ENCODE measurements at regions not wholly inside any gene's neighbourhood (a gene's known extent, or its start where the extent isn't known, plus 50 kb on each side); places are given as distances from the start of the nearest gene placed in this dataset.

DNA sequence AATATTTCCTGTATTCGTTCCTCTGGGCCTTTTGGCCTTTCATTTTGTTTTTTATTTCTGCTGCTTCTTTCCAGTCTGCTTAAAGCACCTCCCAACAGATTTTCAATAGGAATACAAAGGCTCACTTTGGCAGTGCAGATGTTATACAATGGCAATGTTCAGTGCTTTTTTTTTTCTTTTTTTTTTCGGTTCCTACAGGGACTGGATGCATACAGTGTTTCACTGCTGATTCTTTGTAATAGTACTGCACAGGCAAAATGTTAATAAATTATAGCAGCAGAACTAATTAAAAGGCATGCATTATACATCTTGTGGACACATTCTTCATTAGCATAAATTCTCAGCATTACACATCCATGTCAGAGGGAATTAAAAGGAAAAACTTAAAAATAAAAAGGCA is 356.6 kb upstream of the C9orf72 start:
- Histone ChIP-seq H3K9me3 (no peaks in the 10 kb centered on the region), H3K27ac (no peak overlapping the region), H3K4me1 (no peaks in the 10 kb centered on the region), H3K36me3 (no peaks in the 10 kb centered on the region), H3K4me3 (no peak overlapping the region), H3K27me3 (no peaks in the 10 kb centered on the region)
- TF ChIP-seq, protein P1, sequence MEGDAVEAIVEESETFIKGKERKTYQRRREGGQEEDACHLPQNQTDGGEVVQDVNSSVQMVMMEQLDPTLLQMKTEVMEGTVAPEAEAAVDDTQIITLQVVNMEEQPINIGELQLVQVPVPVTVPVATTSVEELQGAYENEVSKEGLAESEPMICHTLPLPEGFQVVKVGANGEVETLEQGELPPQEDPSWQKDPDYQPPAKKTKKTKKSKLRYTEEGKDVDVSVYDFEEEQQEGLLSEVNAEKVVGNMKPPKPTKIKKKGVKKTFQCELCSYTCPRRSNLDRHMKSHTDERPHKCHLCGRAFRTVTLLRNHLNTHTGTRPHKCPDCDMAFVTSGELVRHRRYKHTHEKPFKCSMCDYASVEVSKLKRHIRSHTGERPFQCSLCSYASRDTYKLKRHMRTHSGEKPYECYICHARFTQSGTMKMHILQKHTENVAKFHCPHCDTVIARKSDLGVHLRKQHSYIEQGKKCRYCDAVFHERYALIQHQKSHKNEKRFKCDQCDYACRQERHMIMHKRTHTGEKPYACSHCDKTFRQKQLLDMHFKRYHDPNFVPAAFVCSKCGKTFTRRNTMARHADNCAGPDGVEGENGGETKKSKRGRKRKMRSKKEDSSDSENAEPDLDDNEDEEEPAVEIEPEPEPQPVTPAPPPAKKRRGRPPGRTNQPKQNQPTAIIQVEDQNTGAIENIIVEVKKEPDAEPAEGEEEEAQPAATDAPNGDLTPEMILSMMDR (IDR thresholded peaks at IDR 0.05) = no peak
- TF ChIP-seq POLR2A (IDR thresholded peaks at IDR 0.05) = no peak
- 23 to 40% methylated on average over 2 of the region's 2 CpGs for WGBS, 2 donors
- intact Hi-C loops (cut with DNase I) = no loop called here
- no peak for DNase-seq

DNA sequence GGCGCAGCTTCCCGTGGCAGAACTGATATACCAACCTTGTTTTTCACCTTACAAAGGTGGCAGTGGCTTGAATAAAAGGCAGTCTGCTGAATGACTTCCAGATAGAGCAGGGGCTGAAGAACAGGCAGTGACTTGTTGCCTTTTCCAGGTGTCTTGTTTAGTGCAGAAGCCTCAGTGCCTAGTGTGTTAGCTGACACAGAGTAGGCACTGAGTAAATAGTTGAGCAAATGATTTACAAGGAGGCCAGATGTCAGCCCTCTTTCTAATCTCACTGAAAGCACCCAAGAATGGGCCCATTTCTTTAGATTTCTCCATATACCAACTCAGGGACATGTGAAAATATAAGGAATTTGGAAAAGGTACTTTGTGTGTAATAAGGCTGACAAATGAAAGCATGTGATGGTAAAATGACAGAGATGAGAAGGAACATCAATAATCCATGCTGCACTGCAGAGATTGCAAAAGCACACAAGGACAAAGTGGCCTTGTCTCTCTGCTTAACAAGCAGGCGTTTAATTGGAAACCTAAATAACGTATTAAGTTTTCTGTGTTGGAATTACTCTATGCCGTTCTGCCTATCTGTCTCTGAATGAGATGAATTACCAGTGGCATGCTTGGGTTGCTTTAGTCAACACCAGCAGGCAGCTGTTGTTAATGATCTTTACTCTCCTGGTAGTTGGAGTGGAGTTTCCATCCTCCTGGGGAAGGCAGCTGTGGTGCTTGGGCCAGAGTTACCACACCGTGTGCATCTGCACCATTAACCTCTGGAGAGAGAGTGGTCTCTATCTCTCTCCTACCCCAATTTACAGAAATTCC is 360.1 kb upstream of the C9orf72 start:
- Histone ChIP-seq H3K27ac (no peak overlapping the region), H3K4me1 (no peaks in the 10 kb centered on the region), H3K4me3 (no peak overlapping the region), H3K27me3 (no peaks in the 10 kb centered on the region), H3K9me3 (no peaks in the 10 kb centered on the region), H3K36me3 (no peaks in the 10 kb centered on the region)
- intact Hi-C loops (cut with DNase I) = no loop called here
- DNase-seq = no peak
- 30 to 34% methylated on average over 6 of the region's 6 CpGs for WGBS, 2 donors
- TF ChIP-seq, protein P1 (IDR thresholded peaks at IDR 0.05) = no peak
- TF ChIP-seq POLR2A (IDR thresholded peaks at IDR 0.05) = no peak

DNA sequence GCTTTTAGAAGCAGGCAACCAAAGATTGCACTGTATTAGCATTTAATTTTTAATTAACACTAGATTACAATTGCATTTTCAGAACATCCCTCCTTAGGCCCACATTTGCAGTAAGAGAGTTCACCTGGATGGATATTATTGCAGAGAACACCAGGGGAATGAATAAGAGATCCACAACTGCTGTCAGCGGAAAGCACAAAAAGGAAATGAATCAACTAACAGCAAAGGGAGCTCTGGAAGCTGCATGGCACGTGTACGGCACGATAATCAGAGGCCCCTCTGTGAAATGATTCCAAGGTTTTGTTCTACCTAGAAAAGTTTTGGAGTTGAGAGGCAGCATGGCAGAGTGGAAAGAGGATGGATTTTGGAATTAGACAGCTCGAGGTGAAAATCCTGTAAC is 361.2 kb upstream of the C9orf72 start:
- H3K4me3 ChIP-seq = no peak overlapping the region
- H3K27ac ChIP-seq = no peak overlapping the region
- 62 to 65% methylated on average over 4 to 5 of the region's 5 CpGs for WGBS, 2 donors
- no peaks in the 10 kb centered on the region for H3K9me3 ChIP-seq
- H3K27me3 ChIP-seq = no peaks in the 10 kb centered on the region
- H3K36me3 ChIP-seq = no peaks in the 10 kb centered on the region
- H3K4me1 ChIP-seq = no peaks in the 10 kb centered on the region
- TF ChIP-seq, protein P1 (IDR thresholded peaks at IDR 0.05) = no peak
- no peak for TF ChIP-seq POLR2A (IDR thresholded peaks at IDR 0.05)
- intact Hi-C loops (cut with DNase I) = no loop called here
- DNase-seq = no peak

DNA sequence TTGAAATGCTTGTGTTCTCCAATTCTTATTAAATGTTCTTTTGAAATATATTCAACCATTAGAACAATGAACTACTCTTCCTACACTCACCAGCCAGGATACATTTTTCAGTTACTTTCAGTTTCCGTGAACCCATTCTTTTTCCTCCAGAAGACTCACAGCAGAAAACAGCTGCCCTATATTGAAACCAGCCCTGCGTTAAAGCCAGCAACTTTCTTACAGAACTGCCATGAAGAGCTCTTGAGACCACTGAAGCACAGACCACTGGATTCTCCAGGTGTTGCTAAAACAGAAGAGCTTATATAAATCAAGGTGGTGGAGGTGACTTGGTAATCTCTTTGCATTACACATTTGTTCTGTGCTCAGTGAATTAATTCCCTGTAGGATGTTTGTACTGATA is 365.9 kb upstream of the C9orf72 start:
- DNase-seq = no peak
- Histone ChIP-seq H3K4me1 (no peaks in the 10 kb centered on the region), H3K36me3 (no peaks in the 10 kb centered on the region), H3K27ac (no peak overlapping the region), H3K9me3 (no peaks in the 10 kb centered on the region), H3K4me3 (no peak overlapping the region), H3K27me3 (no peaks in the 10 kb centered on the region)
- 51 to 66% methylated on average over 2 of the region's 2 CpGs for WGBS, 2 donors
- intact Hi-C loops (cut with DNase I) = no loop called here
- TF ChIP-seq, protein P1 (IDR thresholded peaks at IDR 0.05) = no peak
- TF ChIP-seq POLR2A (IDR thresholded peaks at IDR 0.05) = no peak

DNA sequence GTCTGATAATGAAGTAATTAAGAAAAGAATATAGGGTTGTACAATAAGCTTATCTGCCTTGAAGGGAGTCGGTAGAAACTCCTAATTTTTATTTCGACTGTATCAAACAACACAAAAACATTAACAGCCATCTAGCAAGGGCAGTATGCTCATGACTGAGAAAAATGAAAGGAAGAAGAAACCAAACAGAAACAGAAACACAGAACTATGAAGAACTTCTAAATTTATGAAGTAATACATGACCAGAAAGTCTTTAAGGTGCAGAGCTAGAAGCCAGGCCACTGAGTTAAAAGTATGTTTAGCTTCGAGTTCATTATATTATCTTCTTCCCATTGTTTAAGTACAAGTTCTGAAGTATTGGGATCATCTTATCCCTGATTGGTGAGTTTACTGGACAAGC is 367.3 kb upstream of the C9orf72 start:
- Histone ChIP-seq H3K27me3 (no peaks in the 10 kb centered on the region), H3K36me3 (no peaks in the 10 kb centered on the region), H3K4me1 (no peaks in the 10 kb centered on the region), H3K4me3 (no peak overlapping the region), H3K9me3 (no peaks in the 10 kb centered on the region), H3K27ac (no peak overlapping the region)
- TF ChIP-seq, protein P1 (IDR thresholded peaks at IDR 0.05) = no peak
- TF ChIP-seq POLR2A (IDR thresholded peaks at IDR 0.05) = no peak
- WGBS, 2 donors = 85 to 87% methylated on average over 3 of the region's 3 CpGs
- DNase-seq = no peak
- intact Hi-C loops (cut with DNase I) = no loop called here
